NCI-H1048 (cell line): ENCODE measurements at regions not wholly inside any gene's neighbourhood (a gene's known extent, or its start where the extent isn't known, plus 50 kb on each side); places are given as distances from the start of the nearest gene placed in this dataset.

Experiments used
- DNase-seq: peaks from one replicate; lab custom pipeline; 2025; lab: John Stamatoyannopoulos, UW

GRCh38 chr17:36816214-36816906, 120.9 kb upstream of the LHX1 start:
- no peak for DNase-seq

GRCh38 chr17:36816907-36817288, 120.4 kb upstream of the LHX1 start:
- no peak for DNase-seq

GRCh38 chr17:36817483-36818048, 119.7 kb upstream of the LHX1 start:
- DNase-seq = no peak

GRCh38 chr17:36818134-36818825, 119.0 kb upstream of the LHX1 start:
- no peak for DNase-seq

- DNase-seq = no peak
Observed at GRCh38 chr17:36823850-36824677, 113.2 kb upstream of the LHX1 start.

- no peak for DNase-seq
Observed at GRCh38 chr17:36824678-36825101, 112.6 kb upstream of the LHX1 start.

- DNase-seq = no peak
Observed at GRCh38 chr17:36825113-36825512, 112.2 kb upstream of the LHX1 start.

- no peak for DNase-seq
Observed at GRCh38 chr17:36825521-36825920, 111.8 kb upstream of the LHX1 start.

- no peak for DNase-seq
Observed at GRCh38 chr17:36825951-36826350, 111.3 kb upstream of the LHX1 start.

- no peak for DNase-seq
Observed at GRCh38 chr17:36827081-36827480, 110.2 kb upstream of the LHX1 start.

GRCh38 chr17:36829676-36830075, 107.6 kb upstream of the LHX1 start:
- no peak for DNase-seq

- no peak for DNase-seq
Observed at GRCh38 chr17:36833279-36833678, 104.0 kb upstream of the LHX1 start.

GRCh38 chr17:36835036-36835435, 102.2 kb upstream of the LHX1 start:
- DNase-seq = no peak

GRCh38 chr17:36837195-36837938, 99.9 kb upstream of the LHX1 start:
- DNase-seq = no peak

- no peak for DNase-seq
Observed at GRCh38 chr17:36837939-36838272, 99.4 kb upstream of the LHX1 start.

GRCh38 chr17:36839256-36839655, 98.0 kb upstream of the LHX1 start:
- no peak for DNase-seq

GRCh38 chr17:36840796-36841195, 96.5 kb upstream of the LHX1 start:
- no peak for DNase-seq

- DNase-seq = no peak
Observed at GRCh38 chr17:36842231-36842819, 95.0 kb upstream of the LHX1 start.

GRCh38 chr17:36842963-36843558, 94.2 kb upstream of the LHX1 start:
- DNase-seq = no peak

- no peak for DNase-seq
Observed at GRCh38 chr17:36844013-36844412, 93.3 kb upstream of the LHX1 start.

GRCh38 chr17:36844601-36845000, 92.7 kb upstream of the LHX1 start:
- no peak for DNase-seq
